ENCODE measurements at regions not wholly inside any gene's neighbourhood (a gene's known extent, or its start where the extent isn't known, plus 50 kb on each side); places are given as distances from the start of the nearest gene placed in this dataset.

GRCh38 chr12:107921062-107921461 lies 146.6 kb downstream of the ASCL4 start:
- no peaks in the 10 kb centered on the region for H3K4me1 ChIP-seq (ENCODE audit: insufficient read depth)

DNA sequence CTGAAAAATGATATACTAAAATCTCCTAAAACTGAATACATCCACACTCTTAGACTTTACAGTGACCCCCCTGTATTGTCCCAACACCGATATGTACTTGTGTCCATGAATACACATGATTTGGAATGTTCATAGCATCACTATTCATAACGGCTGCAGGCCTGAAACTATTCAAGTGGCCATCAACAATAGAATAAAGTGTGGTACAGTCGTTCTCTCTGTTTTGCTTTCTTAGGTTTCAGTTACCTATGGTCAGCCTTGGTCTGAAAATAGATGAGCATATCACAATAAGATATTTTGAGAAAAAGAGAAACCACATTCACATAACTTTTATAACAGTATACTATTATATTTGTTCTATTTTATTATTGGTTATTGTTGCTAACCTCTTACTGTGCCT lies 150.6 kb downstream of the ASCL4 start:
- H2AFZ ChIP-seq, result no peak overlapping the region
- Mint-ChIP-seq H3K4me1 (no peaks in the 10 kb centered on the region; the same call in 2 of the 3 replicates), H3K36me3 (ENCODE audit: low read depth) (no peaks in the 10 kb centered on the region), H3K27ac (no peak overlapping the region), H3K27me3 (ENCODE audit: insufficient read depth, low read depth, poor library complexity) (peaks cover 4% of the 10 kb centered on the region), H3K4me3 (no peak overlapping the region), H3K9me3 (no peaks in the 10 kb centered on the region)
- no peaks in the 10 kb centered on the region for H4K20me1 ChIP-seq (replicated peaks; ENCODE audit: insufficient read depth)
- no peaks in the 10 kb centered on the region for H3K9me2 ChIP-seq (ENCODE audit: insufficient read depth)
- H3K4me1 ChIP-seq (ENCODE audit: insufficient read depth), result no peaks in the 10 kb centered on the region
- H3K36me3 ChIP-seq (ENCODE audit: insufficient read depth), result no peaks in the 10 kb centered on the region
- H3K27ac ChIP-seq (ENCODE audit: low read depth), result no peak overlapping the region
- no peak for ATAC-seq
- no peak overlapping the region for H3K4me3 ChIP-seq
- H3K27me3 ChIP-seq (ENCODE audit: insufficient read depth), result no peaks in the 10 kb centered on the region
- H3K4me2 ChIP-seq, result no peak overlapping the region
- DNase-seq (ENCODE audit: low spot score), result no peak
- H3K79me2 ChIP-seq (replicated peaks; ENCODE audit: insufficient read depth), result no peaks in the 10 kb centered on the region
- H3F3A ChIP-seq (replicated peaks; ENCODE audit: low read depth), result no peaks in the 10 kb centered on the region
- TF ChIP-seq CREB1 (CRISPR knock-in tag; IDR thresholded peaks at IDR 0.05; ENCODE audit: low read depth) (no peak), CTCF (conservative IDR thresholded peaks at IDR 0.05; ENCODE audit: low read depth in 2 of 2) (no peak), ZNF114 (CRISPR knock-in tag; IDR thresholded peaks at IDR 0.05) (no peak), POLR2AphosphoS5 (IDR thresholded peaks at IDR 0.05; ENCODE audit: low read depth) (no peak), JUNB (IDR thresholded peaks at IDR 0.05; ENCODE audit: unreplicated experiment) (no peak), EZH2 (IDR thresholded peaks at IDR 0.05; ENCODE audit: low read depth, unreplicated experiment) (no peak), EZH2phosphoT487 (IDR thresholded peaks at IDR 0.05; ENCODE audit: unreplicated experiment) (no peak), NANOG (IDR thresholded peaks at IDR 0.05; ENCODE audit: borderline replicate concordance) (no peak)
- TF ChIP-seq, protein P1, sequence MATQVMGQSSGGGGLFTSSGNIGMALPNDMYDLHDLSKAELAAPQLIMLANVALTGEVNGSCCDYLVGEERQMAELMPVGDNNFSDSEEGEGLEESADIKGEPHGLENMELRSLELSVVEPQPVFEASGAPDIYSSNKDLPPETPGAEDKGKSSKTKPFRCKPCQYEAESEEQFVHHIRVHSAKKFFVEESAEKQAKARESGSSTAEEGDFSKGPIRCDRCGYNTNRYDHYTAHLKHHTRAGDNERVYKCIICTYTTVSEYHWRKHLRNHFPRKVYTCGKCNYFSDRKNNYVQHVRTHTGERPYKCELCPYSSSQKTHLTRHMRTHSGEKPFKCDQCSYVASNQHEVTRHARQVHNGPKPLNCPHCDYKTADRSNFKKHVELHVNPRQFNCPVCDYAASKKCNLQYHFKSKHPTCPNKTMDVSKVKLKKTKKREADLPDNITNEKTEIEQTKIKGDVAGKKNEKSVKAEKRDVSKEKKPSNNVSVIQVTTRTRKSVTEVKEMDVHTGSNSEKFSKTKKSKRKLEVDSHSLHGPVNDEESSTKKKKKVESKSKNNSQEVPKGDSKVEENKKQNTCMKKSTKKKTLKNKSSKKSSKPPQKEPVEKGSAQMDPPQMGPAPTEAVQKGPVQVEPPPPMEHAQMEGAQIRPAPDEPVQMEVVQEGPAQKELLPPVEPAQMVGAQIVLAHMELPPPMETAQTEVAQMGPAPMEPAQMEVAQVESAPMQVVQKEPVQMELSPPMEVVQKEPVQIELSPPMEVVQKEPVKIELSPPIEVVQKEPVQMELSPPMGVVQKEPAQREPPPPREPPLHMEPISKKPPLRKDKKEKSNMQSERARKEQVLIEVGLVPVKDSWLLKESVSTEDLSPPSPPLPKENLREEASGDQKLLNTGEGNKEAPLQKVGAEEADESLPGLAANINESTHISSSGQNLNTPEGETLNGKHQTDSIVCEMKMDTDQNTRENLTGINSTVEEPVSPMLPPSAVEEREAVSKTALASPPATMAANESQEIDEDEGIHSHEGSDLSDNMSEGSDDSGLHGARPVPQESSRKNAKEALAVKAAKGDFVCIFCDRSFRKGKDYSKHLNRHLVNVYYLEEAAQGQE (IDR thresholded peaks at IDR 0.05; ENCODE audit: unreplicated experiment), result no peak

More at GRCh38 chr12:107921062-107921461, 146.6 kb downstream of the ASCL4 start:
- Mint-ChIP-seq H3K4me1 (no peaks in the 10 kb centered on the region), H3K27me3 (ENCODE audit: insufficient read depth, low read depth, poor library complexity) (peaks cover 10% of the 10 kb centered on the region), H3K9me3 (no peaks in the 10 kb centered on the region), H3K27ac (no peak overlapping the region), H3K36me3 (ENCODE audit: low read depth) (no peaks in the 10 kb centered on the region), H3K4me3 (no peak overlapping the region)
- H3K36me3 ChIP-seq (ENCODE audit: insufficient read depth), result no peaks in the 10 kb centered on the region
- ATAC-seq (no peak), DNase-seq (ENCODE audit: low spot score) (no peak)
- H3K79me2 ChIP-seq (replicated peaks; ENCODE audit: insufficient read depth), result no peaks in the 10 kb centered on the region
- no peak overlapping the region for H3K4me3 ChIP-seq
- no peak overlapping the region for H3K4me2 ChIP-seq
- TF ChIP-seq STAT1 (IDR thresholded peaks at IDR 0.05; ENCODE audit: unreplicated experiment), result no peak
- TF ChIP-seq EZH2phosphoT487 (IDR thresholded peaks at IDR 0.05; ENCODE audit: unreplicated experiment), result no peak
- no peak for TF ChIP-seq ETS1 (IDR thresholded peaks at IDR 0.05)
- TF ChIP-seq ZNF114 (CRISPR knock-in tag; IDR thresholded peaks at IDR 0.05), result no peak
- TF ChIP-seq, protein P1 (IDR thresholded peaks at IDR 0.05; ENCODE audit: unreplicated experiment), result no peak
- no peak for TF ChIP-seq EZH2 (IDR thresholded peaks at IDR 0.05; ENCODE audit: low read depth, unreplicated experiment)
- TF ChIP-seq ZNF331 (CRISPR knock-in tag; IDR thresholded peaks at IDR 0.05; ENCODE audit: low read depth), result no peak
- no peak for TF ChIP-seq POLR2AphosphoS5 (IDR thresholded peaks at IDR 0.05; ENCODE audit: low read depth)
- TF ChIP-seq NANOG (IDR thresholded peaks at IDR 0.05; ENCODE audit: borderline replicate concordance), result no peak
- no peaks in the 10 kb centered on the region for H3F3A ChIP-seq (replicated peaks; ENCODE audit: low read depth)
- no peaks in the 10 kb centered on the region for H3K9me2 ChIP-seq (ENCODE audit: insufficient read depth)
- H2AFZ ChIP-seq, result 0 out of 2 replicates have a peak overlapping the region, but pooled peaks have one; percentile 18
- H3K27me3 ChIP-seq (ENCODE audit: insufficient read depth), result no peaks in the 10 kb centered on the region
- no peaks in the 10 kb centered on the region for H4K20me1 ChIP-seq (replicated peaks; ENCODE audit: insufficient read depth)
- H3K27ac ChIP-seq (ENCODE audit: low read depth), result no peak overlapping the region

Data from GM23338 (cell line).